ENCODE measurements at regions not wholly inside any gene's neighbourhood (a gene's known extent, or its start where the extent isn't known, plus 50 kb on each side); places are given as distances from the start of the nearest gene placed in this dataset.
A peak's percentile ranks its signal among the peaks of the same experiment; 100 is the strongest.

GRCh38 chr14:49527221-49527620 is 59.0 kb downstream of the RPS29 start:
- DNase-seq: no peak

GRCh38 chr14:49526101-49526500 is 60.1 kb downstream of the RPS29 start:
- no peak for DNase-seq

- DNase-seq: no peak
These were observed 69.9 kb downstream of the RPS29 start for GRCh38 chr14:49516286-49516685.

- DNase-seq: no peak
These were observed 73.6 kb downstream of the RPS29 start for GRCh38 chr14:49512571-49512970.

- no peak for DNase-seq
These were observed 74.0 kb downstream of the RPS29 start for GRCh38 chr14:49512147-49512551.

- no peak for DNase-seq
These were observed 78.1 kb downstream of the RPS29 start for GRCh38 chr14:49508124-49508523.

GRCh38 chr14:49506650-49507049 is 79.5 kb downstream of the RPS29 start:
- no peak for DNase-seq

GRCh38 chr14:49505041-49505766 is 81.0 kb downstream of the RPS29 start:
- DNase-seq: no peak

GRCh38 chr14:49497725-49498348 is 88.3 kb downstream of the RPS29 start:
- DNase-seq: peak; percentile 62

GRCh38 chr14:49497267-49497666 is 88.9 kb downstream of the RPS29 start:
- no peak for DNase-seq

- no peak for DNase-seq
These were observed 91.3 kb downstream of the RPS29 start for GRCh38 chr14:49494836-49495235.

GRCh38 chr14:49493557-49493956 is 92.6 kb downstream of the RPS29 start:
- DNase-seq: no peak

GRCh38 chr14:49492151-49492550 is 94.0 kb downstream of the RPS29 start:
- DNase-seq: no peak

GRCh38 chr14:49489341-49489740 is 96.8 kb downstream of the RPS29 start:
- no peak for DNase-seq

GRCh38 chr14:49487238-49487637 is 98.9 kb downstream of the RPS29 start:
- DNase-seq: no peak

- no peak for DNase-seq
These were observed 100.9 kb downstream of the RPS29 start for GRCh38 chr14:49485290-49485689.

- DNase-seq: no peak
These were observed 102.0 kb downstream of the RPS29 start for GRCh38 chr14:49484180-49484579.

GRCh38 chr14:49483268-49483667 is 102.9 kb downstream of the RPS29 start:
- no peak for DNase-seq

GRCh38 chr14:49480979-49481498 is 105.1 kb downstream of the RPS29 start:
- DNase-seq: no peak

- no peak for DNase-seq
These were observed 106.0 kb downstream of the RPS29 start for GRCh38 chr14:49480053-49480760.

- DNase-seq: no peak
These were observed 106.7 kb downstream of the RPS29 start for GRCh38 chr14:49479432-49479831.

- no peak for DNase-seq
These were observed 107.4 kb downstream of the RPS29 start for GRCh38 chr14:49478784-49479183.

GRCh38 chr14:49467091-49467490 is 119.1 kb downstream of the RPS29 start:
- DNase-seq: no peak

- no peak for DNase-seq
These were observed 121.3 kb downstream of the RPS29 start for GRCh38 chr14:49464885-49465284.
